Cardiac fibroblast (primary cell): ENCODE measurements at regions not wholly inside any gene's neighbourhood (a gene's known extent, or its start where the extent isn't known, plus 50 kb on each side); places are given as distances from the start of the nearest gene placed in this dataset.

ENCODE experiments used
- DNase-seq, 2 donors: peaks; one replicate each; pipeline versions ENCODE4 v3.0.0 to v3.0.0-alpha.2; 2010; ENCODE audit warnings: low read depth in 2 of 2
- H3K4me3 ChIP-seq, 2 donors: replicated peaks in 1 of 2; 1 replicate in 1 of 2; 2 replicates in 1 of 2; pipeline ENCODE4 v1.5.1; 2011; ENCODE audit warnings: low read depth in 2 of 2, low read length in 2 of 2, mild to moderate bottlenecking in 2 of 2, moderate library complexity in 1 of 2
- CTCF ChIP-seq: IDR thresholded peaks from one replicate; pipeline ENCODE4 v1.5.1; 2011; ENCODE audit warnings: low read depth, mild to moderate bottlenecking, low read length, inconsistent platforms

- TF ChIP-seq CTCF: no peak
- no peak overlapping the region for H3K4me3 ChIP-seq
- no peak for DNase-seq
These were observed 88.5 kb downstream of the ZNF621 start for GRCh38 chr3:40613306-40613705.

- TF ChIP-seq CTCF: no peak
- DNase-seq: no peak
- H3K4me3 ChIP-seq: no peak overlapping the region
These were observed 90.6 kb downstream of the ZNF621 start for GRCh38 chr3:40615110-40615915.

GRCh38 chr3:40615918-40616819, 91.4 kb downstream of the ZNF621 start:
- no peak overlapping the region for H3K4me3 ChIP-seq

GRCh38 chr3:40617084-40617483, 92.3 kb downstream of the ZNF621 start:
- TF ChIP-seq CTCF: no peak
- no peak for DNase-seq

More at GRCh38 chr3:40615918-40616819, 91.4 kb downstream of the ZNF621 start:
- DNase-seq: no peak
- TF ChIP-seq CTCF: no peak

GRCh38 chr3:40618158-40618557, 93.4 kb downstream of the ZNF621 start:
- no peak overlapping the region for H3K4me3 ChIP-seq
- no peak for DNase-seq
- no peak for TF ChIP-seq CTCF

More at GRCh38 chr3:40617084-40617483, 92.3 kb downstream of the ZNF621 start:
- no peak overlapping the region for H3K4me3 ChIP-seq

- H3K4me3 ChIP-seq: no peak overlapping the region
- no peak for TF ChIP-seq CTCF
- no peak for DNase-seq
These were observed 95.4 kb downstream of the ZNF621 start for GRCh38 chr3:40620151-40620550.
